SKM-1 (cell line): ENCODE measurements at regions not wholly inside any gene's neighbourhood (a gene's known extent, or its start where the extent isn't known, plus 50 kb on each side); places are given as distances from the start of the nearest gene placed in this dataset.
"Not testable (repeated sequence)": the region's sequence is repeated elsewhere in the genome, so short reads cannot be mapped to it uniquely, and the experiment has no call there.

Source experiments
- DNase-seq: peaks from one replicate; lab custom pipeline; 2025; ENCODE audit not compliant: unreplicated experiment; lab: John Stamatoyannopoulos, UW

- no peak for DNase-seq
Observed at GRCh38 chr2:142285480-142285879, 154.7 kb upstream of the LRP1B start.

DNA sequence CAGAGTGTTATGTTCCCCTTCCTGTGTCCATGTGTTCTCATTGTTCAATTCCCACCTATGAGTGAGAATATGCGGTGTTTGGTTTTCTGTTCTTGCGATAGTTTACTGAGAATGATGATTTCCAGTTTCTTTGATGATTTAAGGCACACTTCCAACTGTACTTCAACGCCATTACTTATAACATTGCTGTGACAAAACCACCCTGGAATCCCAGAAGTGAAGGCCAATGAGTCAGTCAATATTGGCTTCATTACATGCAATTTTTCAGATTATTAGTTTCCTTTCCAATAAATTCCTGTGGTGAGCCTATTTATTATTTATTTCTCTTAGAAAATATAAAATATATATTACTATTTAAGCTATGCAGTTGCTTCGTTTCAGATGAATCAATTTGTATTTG lies 153.5 kb upstream of the LRP1B start:
- not testable (repeated sequence) for DNase-seq

DNA sequence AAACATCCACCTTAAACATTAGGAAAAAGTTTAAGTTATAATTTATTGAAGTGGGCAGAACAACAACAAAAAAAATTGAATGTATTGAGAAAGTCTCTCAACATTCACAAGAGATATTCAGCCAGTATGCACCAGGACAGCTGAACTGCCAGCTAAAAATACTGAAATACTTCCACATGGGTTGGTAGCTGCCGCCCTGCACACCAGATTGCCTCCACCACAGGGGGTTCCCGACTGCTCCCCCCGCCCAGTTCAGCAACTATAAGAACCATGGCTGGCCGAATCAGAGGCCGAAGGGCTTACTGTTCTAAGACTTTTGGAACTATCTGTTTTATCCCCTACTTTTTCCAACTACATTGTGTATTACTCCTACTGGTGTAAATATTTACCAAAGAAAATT lies 150.0 kb upstream of the LRP1B start:
- no peak for DNase-seq

DNA sequence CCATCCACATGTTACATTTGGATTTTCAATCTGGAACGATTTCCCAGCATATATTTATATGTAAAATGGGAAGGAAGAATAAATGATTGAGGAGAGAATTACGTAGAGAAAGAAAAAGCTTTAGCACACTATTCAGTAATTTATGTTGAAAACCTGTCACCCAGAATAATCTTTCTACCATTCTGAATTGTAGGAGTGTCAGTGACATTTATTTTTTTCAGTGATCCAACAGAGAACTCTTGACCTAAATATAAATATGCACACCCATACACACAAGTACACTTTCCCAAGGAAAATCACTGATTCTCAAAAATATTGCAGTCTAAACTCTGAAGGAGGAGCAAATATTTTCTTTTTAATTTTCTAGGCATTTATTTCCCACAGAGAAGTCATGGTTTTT lies 140.2 kb upstream of the LRP1B start:
- DNase-seq, result no peak

DNA sequence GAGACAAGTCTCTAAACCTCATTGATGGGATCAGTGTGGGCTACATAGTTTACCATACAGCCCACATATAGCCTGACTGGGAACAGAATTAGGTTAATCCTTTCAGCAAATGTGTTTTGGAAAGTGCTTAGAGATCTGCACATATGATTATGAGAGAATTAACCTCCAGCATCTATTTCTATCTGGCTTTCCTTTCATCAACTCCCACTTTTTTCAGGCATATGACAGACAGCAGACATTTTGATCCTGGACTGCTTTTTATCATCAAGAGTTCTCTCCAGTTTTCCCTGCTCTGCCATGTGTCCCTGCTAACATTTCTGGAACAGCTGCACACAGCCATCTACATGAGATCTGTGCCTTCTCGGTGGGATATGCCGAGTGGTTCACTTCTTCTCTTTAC lies 139.5 kb upstream of the LRP1B start:
- DNase-seq, result no peak

GRCh38 chr2:142259356-142259755 lies 128.5 kb upstream of the LRP1B start:
- DNase-seq, result no peak

GRCh38 chr2:142254031-142254430 lies 123.2 kb upstream of the LRP1B start:
- no peak for DNase-seq

DNA sequence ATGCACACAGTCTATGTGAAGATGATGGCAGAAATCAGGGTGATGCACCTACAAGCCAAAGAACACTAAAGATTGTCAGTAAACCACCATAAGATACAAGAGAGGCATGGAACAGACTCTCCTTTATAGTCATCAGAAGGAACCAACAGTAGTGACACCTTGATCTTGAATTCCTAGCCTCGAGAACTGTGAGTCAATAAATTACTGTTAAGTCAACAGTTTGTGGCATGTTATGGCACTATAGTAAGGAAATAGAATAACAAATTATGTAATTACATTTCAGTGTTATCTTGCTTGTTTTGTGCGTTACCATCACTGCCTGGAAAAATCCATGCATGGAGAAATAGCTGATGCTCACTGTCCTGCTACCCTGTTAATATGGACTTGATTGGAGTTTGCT lies 110.2 kb upstream of the LRP1B start:
- no peak for DNase-seq

DNA sequence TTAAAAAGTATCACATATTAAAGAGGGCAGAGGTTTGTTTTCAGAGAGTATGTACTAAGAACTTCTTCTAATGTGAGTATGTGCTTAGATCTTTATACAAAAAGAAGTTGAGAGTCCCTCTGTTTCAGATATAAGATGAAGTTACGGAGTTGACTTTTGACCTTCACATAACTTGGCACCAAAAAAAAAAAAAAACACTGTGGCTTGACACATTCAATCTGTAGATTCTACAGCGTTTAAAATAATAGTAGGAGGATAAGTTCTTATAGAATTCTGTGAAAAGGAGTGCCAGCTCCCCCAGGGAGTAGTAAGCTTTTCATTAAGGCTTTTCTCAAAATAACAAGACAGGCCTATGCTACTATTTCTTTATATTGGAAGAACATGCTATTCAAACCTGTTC lies 105.4 kb upstream of the LRP1B start:
- no peak for DNase-seq

DNA sequence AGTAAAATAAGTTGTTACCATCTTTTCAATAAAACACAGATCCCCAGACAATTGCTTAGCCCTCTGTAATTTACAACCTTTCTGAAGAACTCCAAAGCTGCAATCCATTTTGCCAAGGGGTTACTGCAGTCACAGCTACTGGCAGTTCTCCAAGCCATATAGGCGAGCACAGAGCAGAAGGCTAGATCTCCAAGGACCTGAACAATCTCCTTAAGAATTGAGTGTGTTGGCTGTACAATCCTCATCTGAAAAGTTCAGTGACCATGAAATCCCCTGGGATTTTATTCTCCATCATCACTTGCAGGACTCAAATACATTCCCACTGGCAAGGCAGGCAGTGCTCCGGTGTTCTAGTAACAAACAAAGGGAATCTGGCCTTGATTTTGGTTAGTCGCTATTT lies 103.9 kb upstream of the LRP1B start:
- DNase-seq, result no peak

DNA sequence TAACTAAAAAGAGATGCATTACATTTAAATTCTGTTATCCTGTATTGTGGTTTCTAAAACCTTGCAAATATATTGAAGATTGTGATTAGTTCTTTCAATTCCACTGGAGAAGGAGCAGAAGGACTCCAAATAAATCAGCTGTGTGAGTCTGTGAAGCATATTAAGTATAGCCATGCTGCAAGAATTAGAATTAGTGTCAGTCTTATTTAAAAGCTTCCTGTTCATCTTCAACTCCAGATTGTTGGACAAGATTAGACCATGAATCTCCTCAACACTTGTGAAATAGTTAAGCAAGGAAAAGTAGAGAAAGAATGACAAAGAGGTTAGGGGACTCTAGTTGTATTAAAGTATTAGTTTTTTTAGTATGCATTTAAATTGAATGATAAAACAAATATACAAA lies 92.5 kb upstream of the LRP1B start:
- no peak for DNase-seq

- no peak for DNase-seq
Observed at GRCh38 chr2:142222715-142223114, 91.9 kb upstream of the LRP1B start.

- no peak for DNase-seq
Observed at GRCh38 chr2:142220901-142221300, 90.1 kb upstream of the LRP1B start.

- no peak for DNase-seq
Observed at GRCh38 chr2:142220239-142220638, 89.4 kb upstream of the LRP1B start.

DNA sequence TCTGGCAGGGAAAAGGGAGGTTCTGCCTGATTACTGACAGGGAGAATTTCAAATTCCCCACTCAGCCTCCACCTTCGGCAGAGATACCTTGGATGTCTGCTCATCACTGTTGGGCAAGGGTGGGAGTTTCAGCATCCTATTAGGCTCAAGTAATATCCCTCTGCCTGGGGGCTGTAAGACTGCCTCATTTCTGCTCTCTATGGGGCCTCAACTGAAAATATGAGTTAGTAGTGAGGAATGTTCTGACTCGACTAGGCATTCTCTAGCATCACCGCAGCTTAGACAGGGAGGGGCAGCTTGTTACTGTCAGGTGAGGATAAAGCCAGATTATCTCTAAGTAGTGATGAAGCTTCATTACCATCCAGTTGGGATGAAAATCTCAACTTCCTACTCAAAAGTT lies 87.7 kb upstream of the LRP1B start:
- DNase-seq, result no peak

DNA sequence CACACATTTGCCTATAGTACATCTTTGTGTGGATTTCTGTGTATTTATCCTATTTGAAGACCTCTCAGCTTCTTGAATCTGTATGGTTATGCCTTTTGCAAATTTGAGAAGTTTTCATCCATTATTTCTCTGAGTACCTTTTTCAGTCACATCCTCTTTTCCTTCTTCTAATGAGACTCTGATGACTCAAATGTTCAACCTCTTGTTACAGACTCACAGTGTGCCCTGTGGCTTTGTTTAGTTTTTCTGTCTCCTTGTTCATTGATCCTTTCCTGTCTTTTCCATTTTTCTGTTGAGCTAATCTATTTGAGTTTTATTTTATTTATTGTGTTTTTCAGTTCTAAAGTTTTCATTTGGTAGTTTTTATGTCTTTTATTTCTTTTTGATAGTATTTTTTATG lies 87.0 kb upstream of the LRP1B start:
- DNase-seq, result no peak

DNA sequence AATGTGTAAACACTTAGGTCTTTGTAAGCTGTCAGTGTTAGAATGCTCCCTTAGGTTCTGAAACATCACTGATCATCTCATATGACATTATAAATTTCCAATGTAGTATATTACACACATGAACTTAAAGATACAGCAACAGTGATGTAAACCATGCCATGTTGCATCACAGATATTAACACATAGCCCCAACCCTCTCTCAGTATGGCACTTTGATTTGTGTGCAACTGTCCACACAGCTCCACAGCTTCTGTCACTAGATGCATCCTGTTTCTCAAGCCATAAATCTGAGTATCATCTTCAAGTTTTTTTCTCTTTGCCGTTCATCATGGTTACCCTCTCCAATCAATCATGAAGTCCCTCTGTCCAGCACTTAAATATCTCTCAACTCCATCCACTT lies 69.2 kb upstream of the LRP1B start:
- DNase-seq, result no peak

DNA sequence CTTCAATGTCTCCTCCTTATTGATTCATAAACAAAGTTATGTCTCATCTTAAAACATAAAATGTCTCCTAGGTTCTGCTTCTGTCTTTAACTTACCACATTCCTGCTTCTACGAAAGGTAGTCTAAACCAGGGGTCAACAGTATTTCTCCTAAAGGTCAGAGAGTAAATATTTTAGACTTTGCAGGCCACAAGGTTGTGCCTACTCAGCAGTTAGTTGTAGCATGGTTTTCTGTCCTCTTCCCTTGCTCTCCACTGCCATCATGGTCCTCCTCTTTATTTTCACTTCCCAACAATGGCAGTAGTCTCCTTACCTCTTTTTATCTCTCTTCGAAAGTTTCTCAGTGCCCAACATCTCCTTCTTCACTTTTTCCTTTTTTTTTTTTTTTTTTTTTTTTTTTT lies 68.3 kb upstream of the LRP1B start:
- no peak for DNase-seq

GRCh38 chr2:142190805-142191204 lies 60.0 kb upstream of the LRP1B start:
- DNase-seq, result no peak

- no peak for DNase-seq
Observed at GRCh38 chr2:142189501-142189900, 58.7 kb upstream of the LRP1B start.

- no peak for DNase-seq
Observed at GRCh38 chr2:142188562-142188961, 57.7 kb upstream of the LRP1B start.

GRCh38 chr2:142180820-142181533 lies 50.2 kb upstream of the LRP1B start:
- no peak for DNase-seq
